GM21529 (cell line): ENCODE measurements at regions not wholly inside any gene's neighbourhood (a gene's known extent, or its start where the extent isn't known, plus 50 kb on each side); places are given as distances from the start of the nearest gene placed in this dataset.

Source experiments
- ATAC-seq: cut with Tn5 transposase; IDR thresholded peaks from one replicate; pipeline ENCODE4 v1.9.1; 2021; ENCODE audit not compliant: unreplicated experiment

- ATAC-seq, result no peak
Observed at GRCh38 chr11:57100638-57101331, 81.0 kb upstream of the LRRC55 start.

- no peak for ATAC-seq
Observed at GRCh38 chr11:57103899-57104605, 77.7 kb upstream of the LRRC55 start.

- ATAC-seq, result no peak
Observed at GRCh38 chr11:57109331-57109730, 72.4 kb upstream of the LRRC55 start.

GRCh38 chr11:57111619-57112018, 70.1 kb upstream of the LRRC55 start:
- ATAC-seq, result no peak

- peak; percentile 71 for ATAC-seq
Observed at GRCh38 chr11:57116654-57117053, 65.1 kb upstream of the LRRC55 start.

GRCh38 chr11:57120192-57120965, 61.4 kb upstream of the LRRC55 start:
- no peak for ATAC-seq

GRCh38 chr11:57121996-57122395, 59.8 kb upstream of the LRRC55 start:
- no peak for ATAC-seq

- ATAC-seq, result no peak
Observed at GRCh38 chr11:57123590-57123989, 58.2 kb upstream of the LRRC55 start.

GRCh38 chr11:57124505-57124904, 57.2 kb upstream of the LRRC55 start:
- no peak for ATAC-seq

GRCh38 chr11:57124917-57125316, 56.8 kb upstream of the LRRC55 start:
- ATAC-seq, result no peak

- ATAC-seq, result no peak
Observed at GRCh38 chr11:57126766-57127400, 54.9 kb upstream of the LRRC55 start.

GRCh38 chr11:57131080-57131790, 50.5 kb upstream of the LRRC55 start:
- no peak for ATAC-seq
